HAP-1 (cell line): ENCODE measurements at regions not wholly inside any gene's neighbourhood (a gene's known extent, or its start where the extent isn't known, plus 50 kb on each side); places are given as distances from the start of the nearest gene placed in this dataset.
"Not testable (repeated sequence)": the region's sequence is repeated elsewhere in the genome, so short reads cannot be mapped to it uniquely, and the experiment has no call there.

ENCODE experiments used
- DNase-seq, 2 experiments: peaks; one replicate each; pipeline ENCODE4 v3.0.0-alpha.2; 2016 to 2020; ENCODE audit warnings: low spot score in 2 of 2
- H3K27me3 ChIP-seq: fragments of 250-450 bp; sonication (Bioruptor Pico); 2 replicates; pipeline ENCODE4 v1.5.1; 2020; ENCODE audit warnings: low read depth, mild to moderate bottlenecking, moderate library complexity
- H3K36me3 ChIP-seq: fragments of 250-450 bp; sonication (Bioruptor Pico); replicated peaks from 2 replicates; pipeline ENCODE4 v1.5.1; 2020; ENCODE audit warnings: mild to moderate bottlenecking
- H3K4me1 ChIP-seq: fragments of 250-450 bp; sonication (Bioruptor Pico); 2 replicates; pipeline ENCODE4 v1.5.1; 2020; ENCODE audit warnings: mild to moderate bottlenecking
- H3K4me3 ChIP-seq: fragments of 250-450 bp; sonication (Bioruptor Pico); 2 replicates; pipeline ENCODE4 v1.5.1; 2020; ENCODE audit warnings: mild to moderate bottlenecking, moderate library complexity
- H3K9me3 ChIP-seq: fragments of 250-450 bp; sonication (Bioruptor Pico); 2 replicates; pipeline ENCODE4 v1.5.1; 2020; ENCODE audit warnings: mild to moderate bottlenecking, moderate library complexity
- in situ Hi-C: fragments of 300-500 bp; cut with MboI; formaldehyde crosslinking; loops from 3 replicates; pipeline ENCODE4 v1.14.3; 2020; ENCODE audit warnings: low sequenced_read_pairs, inconsistent platforms, mixed read lengths

- in situ Hi-C loops: no loop called here
- Histone ChIP-seq H3K9me3 (no peaks in the 10 kb centered on the region), H3K36me3 (no peaks in the 10 kb centered on the region), H3K4me1 (no peaks in the 10 kb centered on the region), H3K4me3 (no peak overlapping the region), H3K27me3 (no peaks in the 10 kb centered on the region)
- DNase-seq: no peak
Measured at GRCh38 chr16:73408311-73408710, 360.4 kb upstream of the ZFHX3 start.

- no peaks in the 10 kb centered on the region for H3K27me3 ChIP-seq
- in situ Hi-C loops: no loop called here
- DNase-seq: no peak
- no peak overlapping the region for H3K4me3 ChIP-seq
- no peaks in the 10 kb centered on the region for H3K4me1 ChIP-seq
- no peaks in the 10 kb centered on the region for H3K36me3 ChIP-seq
- no peaks in the 10 kb centered on the region for H3K9me3 ChIP-seq
Measured at GRCh38 chr16:73405851-73406250, 357.9 kb upstream of the ZFHX3 start.

DNA sequence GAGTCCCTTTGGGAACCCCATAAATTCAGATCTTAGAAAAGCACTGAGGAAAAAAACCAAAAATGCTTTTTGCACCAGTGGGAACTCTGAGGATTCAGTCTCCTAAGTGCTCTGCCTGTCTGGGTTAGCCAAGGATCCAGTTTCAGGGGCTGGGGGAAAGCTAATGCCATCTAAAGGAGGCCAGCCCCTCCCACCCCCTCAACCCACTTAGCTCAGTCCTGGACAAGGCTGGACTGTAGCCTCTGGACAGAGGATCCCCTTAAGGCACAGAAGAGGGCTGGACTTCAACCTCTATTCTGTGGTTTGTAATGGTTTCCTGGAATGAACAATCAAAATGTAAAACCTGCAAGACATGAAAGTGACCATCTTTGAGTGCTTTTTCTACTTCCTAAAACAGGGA, 356.1 kb upstream of the ZFHX3 start:
- Histone ChIP-seq H3K36me3 (no peaks in the 10 kb centered on the region), H3K4me1 (no peaks in the 10 kb centered on the region), H3K27me3 (no peaks in the 10 kb centered on the region), H3K9me3 (no peaks in the 10 kb centered on the region), H3K4me3 (no peak overlapping the region)
- DNase-seq: no peak
- in situ Hi-C loops: no loop called here

DNA sequence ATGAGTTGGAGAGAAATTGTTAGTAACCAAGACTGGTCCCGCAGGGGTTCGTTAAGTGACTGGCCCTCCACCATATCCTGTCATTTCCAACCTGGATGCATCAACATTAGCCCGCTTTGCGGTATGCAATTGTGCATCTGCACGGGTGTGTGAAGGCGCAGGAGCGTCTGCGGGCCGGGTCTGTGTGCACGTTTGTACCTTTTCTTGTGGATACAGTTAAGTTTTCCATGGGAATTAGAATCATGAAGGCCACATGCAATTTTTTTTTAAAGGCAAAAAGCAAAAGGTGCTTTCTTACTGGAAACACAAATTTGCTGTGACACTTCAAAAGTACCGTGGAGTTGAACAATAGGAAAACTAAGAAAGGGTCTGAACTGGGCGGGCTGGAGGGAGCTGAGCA, 355.4 kb upstream of the ZFHX3 start:
- in situ Hi-C loops: no loop called here
- no peaks in the 10 kb centered on the region for H3K9me3 ChIP-seq

GRCh38 chr16:73400951-73401350, 353.0 kb upstream of the ZFHX3 start:
- no peak for DNase-seq
- Histone ChIP-seq H3K9me3 (no peaks in the 10 kb centered on the region), H3K36me3 (no peaks in the 10 kb centered on the region), H3K27me3 (no peaks in the 10 kb centered on the region), H3K4me3 (no peak overlapping the region), H3K4me1 (no peaks in the 10 kb centered on the region)
- in situ Hi-C loops: no loop called here

More for the DNA sequence above, 355.4 kb upstream of the ZFHX3 start:
- no peaks in the 10 kb centered on the region for H3K27me3 ChIP-seq
- no peaks in the 10 kb centered on the region for H3K36me3 ChIP-seq
- H3K4me1 ChIP-seq: no peaks in the 10 kb centered on the region
- no peak overlapping the region for H3K4me3 ChIP-seq
- no peak for DNase-seq

- no peaks in the 10 kb centered on the region for H3K27me3 ChIP-seq
- no peak overlapping the region for H3K4me3 ChIP-seq
- no peaks in the 10 kb centered on the region for H3K4me1 ChIP-seq
- no peaks in the 10 kb centered on the region for H3K9me3 ChIP-seq
- H3K36me3 ChIP-seq: no peaks in the 10 kb centered on the region
- in situ Hi-C loops: no loop called here
- DNase-seq: no peak
Measured at GRCh38 chr16:73399997-73400396, 352.1 kb upstream of the ZFHX3 start.

DNA sequence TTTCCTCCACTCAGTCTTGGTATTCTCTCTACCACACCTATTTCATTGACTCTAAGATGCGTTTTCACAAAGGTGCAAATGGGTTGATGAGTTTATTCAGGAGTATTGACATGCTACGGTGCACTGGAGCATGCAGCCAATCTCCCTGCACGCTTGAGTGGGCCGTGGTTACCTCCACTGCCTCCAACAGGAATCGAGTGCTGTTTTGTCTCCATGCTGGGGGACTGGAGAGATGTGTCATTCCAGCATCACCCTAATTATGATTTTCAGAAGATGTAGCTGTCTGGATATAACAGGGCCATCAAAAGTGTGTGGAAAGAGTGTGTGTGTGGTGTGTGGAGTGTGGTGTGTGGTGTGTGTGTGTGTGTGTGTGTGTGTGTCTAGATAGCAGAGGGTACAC, 351.6 kb upstream of the ZFHX3 start:
- no peak for DNase-seq
- no peak overlapping the region for H3K4me3 ChIP-seq
- H3K4me1 ChIP-seq: no peaks in the 10 kb centered on the region
- no peaks in the 10 kb centered on the region for H3K36me3 ChIP-seq
- in situ Hi-C loops: no loop called here
- no peaks in the 10 kb centered on the region for H3K9me3 ChIP-seq
- no peaks in the 10 kb centered on the region for H3K27me3 ChIP-seq

- H3K4me1 ChIP-seq, H3K27me3 ChIP-seq, in situ Hi-C loops, H3K4me3 ChIP-seq, H3K9me3 ChIP-seq, H3K36me3 ChIP-seq, DNase-seq: not testable (repeated sequence)
Measured at GRCh38 chr16:73398604-73399003, 350.7 kb upstream of the ZFHX3 start.

DNA sequence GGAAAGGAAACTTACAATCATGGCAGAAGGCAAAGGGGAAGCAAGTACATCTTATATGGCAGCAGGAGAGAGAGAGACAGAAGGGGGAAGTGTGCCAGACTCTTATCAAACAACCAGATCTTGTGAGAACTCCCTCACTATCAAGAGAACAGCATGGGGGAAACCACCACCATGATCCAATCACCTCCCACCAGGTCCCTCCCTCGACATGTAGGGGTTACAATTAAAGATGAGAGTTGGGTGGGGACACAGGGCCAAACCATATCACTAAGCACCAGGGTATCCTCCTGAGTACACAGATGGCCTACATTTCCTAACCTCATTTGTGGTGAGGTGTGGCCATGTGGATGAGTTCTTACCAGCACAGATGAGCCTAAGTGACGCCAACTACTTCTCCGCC, 348.6 kb upstream of the ZFHX3 start:
- Histone ChIP-seq H3K36me3 (no peaks in the 10 kb centered on the region), H3K4me3 (no peak overlapping the region), H3K27me3 (no peaks in the 10 kb centered on the region), H3K4me1 (no peaks in the 10 kb centered on the region), H3K9me3 (no peaks in the 10 kb centered on the region)
- DNase-seq: no peak
- in situ Hi-C loops: no loop called here

DNA sequence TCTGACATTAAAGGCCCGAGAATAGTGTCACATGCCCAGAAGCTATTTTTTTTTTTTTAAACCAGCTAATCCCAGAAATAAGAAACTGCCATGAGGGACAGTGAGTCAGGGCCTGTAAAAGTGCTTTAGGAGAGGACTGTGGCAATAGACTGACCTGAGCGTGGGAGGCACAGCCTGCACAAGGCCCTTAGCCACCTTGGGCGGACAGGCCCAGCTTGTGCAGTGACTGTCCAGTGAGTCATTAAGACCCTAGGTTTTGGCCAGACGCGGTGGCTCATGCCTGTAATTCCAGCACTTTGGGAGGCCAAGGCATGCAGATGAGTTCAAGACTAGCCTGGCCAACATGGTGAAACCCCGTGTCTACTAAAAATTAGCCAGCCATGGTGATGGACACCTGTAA, 343.0 kb upstream of the ZFHX3 start:
- H3K4me3 ChIP-seq: no peak overlapping the region
- no peaks in the 10 kb centered on the region for H3K27me3 ChIP-seq
- H3K36me3 ChIP-seq: no peaks in the 10 kb centered on the region
- H3K9me3 ChIP-seq: no peaks in the 10 kb centered on the region
- H3K4me1 ChIP-seq: peaks cover 13% of the 10 kb centered on the region
- peak in 1 of 2 experiments; percentile 45 for DNase-seq
- in situ Hi-C loops: no loop called here

DNA sequence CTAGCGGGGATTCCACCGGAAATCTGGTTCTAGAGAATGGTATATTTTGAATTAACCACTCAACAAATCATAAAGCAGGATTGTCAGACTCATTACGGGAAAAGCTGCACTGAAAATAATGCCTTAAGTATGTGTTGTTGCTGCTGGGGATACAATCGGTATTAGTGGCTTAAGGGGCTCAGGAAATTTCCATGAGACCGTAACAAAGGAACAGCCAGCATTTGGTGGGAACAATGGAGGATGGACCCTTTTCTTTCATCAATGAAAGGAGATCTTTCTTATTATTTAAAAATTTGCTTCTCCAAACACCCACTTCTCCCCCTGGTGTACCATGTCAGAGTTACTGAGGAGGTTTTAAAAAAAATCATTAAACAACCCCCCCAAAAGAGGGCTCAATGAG, 342.6 kb upstream of the ZFHX3 start:
- in situ Hi-C loops: no loop called here
- DNase-seq: peak; percentile 48 to 82
- H3K36me3 ChIP-seq: no peaks in the 10 kb centered on the region
- H3K4me1 ChIP-seq: peaks cover 13% of the 10 kb centered on the region
- H3K27me3 ChIP-seq: no peaks in the 10 kb centered on the region
- H3K4me3 ChIP-seq: no peak overlapping the region
- H3K9me3 ChIP-seq: no peaks in the 10 kb centered on the region

DNA sequence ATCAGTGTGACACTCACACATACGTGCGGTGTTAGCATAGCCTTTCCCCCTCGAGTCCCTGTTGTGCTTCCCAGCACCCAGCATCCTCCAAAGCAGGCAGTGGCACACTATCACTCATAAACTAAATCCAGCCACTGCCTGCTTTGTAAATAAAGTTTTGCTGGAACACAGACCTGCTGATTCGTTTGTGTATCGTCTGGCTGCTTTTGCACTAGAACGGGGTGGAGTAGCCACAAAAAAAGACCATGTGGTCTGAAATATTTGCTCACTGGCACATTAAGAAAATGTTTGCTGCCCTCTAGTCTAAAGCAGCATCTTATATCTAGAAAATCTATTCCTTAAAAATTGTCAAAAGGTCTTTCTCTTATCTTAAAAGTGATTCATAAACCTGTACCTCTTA, 341.2 kb upstream of the ZFHX3 start:
- H3K27me3 ChIP-seq: no peaks in the 10 kb centered on the region
- no peak for DNase-seq
- H3K4me3 ChIP-seq: no peak overlapping the region
- in situ Hi-C loops: no loop called here
- no peaks in the 10 kb centered on the region for H3K9me3 ChIP-seq
- H3K36me3 ChIP-seq: no peaks in the 10 kb centered on the region
- H3K4me1 ChIP-seq: peaks cover 13% of the 10 kb centered on the region

GRCh38 chr16:73387979-73388378, 340.1 kb upstream of the ZFHX3 start:
- Histone ChIP-seq H3K4me3 (no peak overlapping the region), H3K36me3 (no peaks in the 10 kb centered on the region), H3K9me3 (no peaks in the 10 kb centered on the region), H3K27me3 (no peaks in the 10 kb centered on the region), H3K4me1 (peaks cover 13% of the 10 kb centered on the region)
- in situ Hi-C loops: no loop called here
- DNase-seq: no peak

DNA sequence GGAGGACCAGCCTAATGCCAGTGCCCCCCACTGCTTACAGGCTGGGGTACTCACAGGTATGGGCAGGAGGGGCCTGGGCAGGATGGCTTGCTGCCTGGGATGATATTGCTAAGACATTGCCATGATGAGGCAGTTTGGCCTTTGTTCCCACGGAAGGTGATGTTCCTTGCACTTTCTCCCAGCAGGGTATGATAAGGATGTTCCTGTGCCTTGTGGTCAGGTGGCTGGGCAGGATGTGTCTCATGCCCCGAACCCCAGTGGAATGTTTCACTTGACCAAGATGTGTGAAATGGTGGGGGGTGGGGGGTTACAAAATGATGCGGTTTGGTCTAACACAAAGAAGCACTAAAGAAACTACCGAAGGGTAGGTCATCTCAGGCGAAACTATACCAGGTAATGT, 337.8 kb upstream of the ZFHX3 start:
- Histone ChIP-seq H3K4me3 (no peak overlapping the region), H3K9me3 (no peaks in the 10 kb centered on the region), H3K36me3 (no peaks in the 10 kb centered on the region), H3K27me3 (no peaks in the 10 kb centered on the region), H3K4me1 (peaks cover 7% of the 10 kb centered on the region)
- no peak for DNase-seq
- in situ Hi-C loops: no loop called here

- Histone ChIP-seq H3K9me3 (no peaks in the 10 kb centered on the region), H3K27me3 (no peaks in the 10 kb centered on the region), H3K4me1 (no peaks in the 10 kb centered on the region), H3K36me3 (no peaks in the 10 kb centered on the region), H3K4me3 (no peak overlapping the region)
- in situ Hi-C loops: no loop called here
- DNase-seq: no peak
Measured at GRCh38 chr16:73384506-73385089, 336.7 kb upstream of the ZFHX3 start.
